Hematopoietic multipotent progenitor cell treated with erythropoietin and hydrocortisone succinate and interleukin-3 and kit ligand, for 15 days (in vitro differentiated cells): ENCODE measurements at regions not wholly inside any gene's neighbourhood (a gene's known extent, or its start where the extent isn't known, plus 50 kb on each side); places are given as distances from the start of the nearest gene placed in this dataset.

ENCODE experiments used
- DNase-seq: peaks from one replicate; pipeline ENCODE4 v3.0.0-alpha.2; 2015; ENCODE audit warnings: low spot score

DNA sequence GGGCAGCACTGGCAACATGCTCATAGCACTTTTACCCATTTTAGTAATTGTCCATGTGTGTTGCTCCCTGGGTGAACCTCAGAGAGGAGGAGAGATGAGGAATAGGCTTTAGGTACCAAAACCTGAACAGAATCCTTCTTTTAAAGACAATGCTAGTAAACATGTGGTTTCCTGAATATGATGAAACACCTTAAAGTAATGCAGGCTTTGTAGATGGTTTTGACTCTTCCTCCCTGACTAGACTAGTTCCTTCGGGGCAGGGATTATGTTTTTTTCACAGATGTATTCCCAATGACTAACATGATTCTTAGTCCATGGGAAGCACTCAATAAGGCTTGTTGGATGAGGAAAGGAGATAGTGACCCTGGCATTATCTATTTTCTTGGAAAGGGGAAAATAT is 367.6 kb upstream of the JAG1 start:
- no peak for DNase-seq

- no peak for DNase-seq
These were observed 369.2 kb upstream of the JAG1 start for GRCh38 chr20:11043001-11043400.

DNA sequence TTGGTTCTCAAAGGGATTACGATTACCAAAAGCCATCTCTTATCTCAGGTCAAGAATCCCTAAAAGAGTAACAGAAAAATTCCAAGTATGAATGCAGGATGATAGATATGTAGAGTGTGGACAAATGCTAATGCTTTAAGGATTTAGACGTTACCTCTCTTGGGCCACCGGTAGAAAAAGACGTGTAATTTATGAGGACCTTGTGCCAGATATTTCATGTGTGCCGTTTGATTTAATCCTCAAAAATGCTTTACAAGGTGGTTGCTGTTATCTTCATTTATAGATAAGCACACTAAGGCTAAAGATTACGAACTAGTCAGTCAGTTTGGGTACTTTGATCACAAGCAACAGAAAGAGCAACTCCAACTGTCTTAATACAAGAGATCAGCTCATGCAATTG is 370.8 kb upstream of the JAG1 start:
- DNase-seq: no peak

DNA sequence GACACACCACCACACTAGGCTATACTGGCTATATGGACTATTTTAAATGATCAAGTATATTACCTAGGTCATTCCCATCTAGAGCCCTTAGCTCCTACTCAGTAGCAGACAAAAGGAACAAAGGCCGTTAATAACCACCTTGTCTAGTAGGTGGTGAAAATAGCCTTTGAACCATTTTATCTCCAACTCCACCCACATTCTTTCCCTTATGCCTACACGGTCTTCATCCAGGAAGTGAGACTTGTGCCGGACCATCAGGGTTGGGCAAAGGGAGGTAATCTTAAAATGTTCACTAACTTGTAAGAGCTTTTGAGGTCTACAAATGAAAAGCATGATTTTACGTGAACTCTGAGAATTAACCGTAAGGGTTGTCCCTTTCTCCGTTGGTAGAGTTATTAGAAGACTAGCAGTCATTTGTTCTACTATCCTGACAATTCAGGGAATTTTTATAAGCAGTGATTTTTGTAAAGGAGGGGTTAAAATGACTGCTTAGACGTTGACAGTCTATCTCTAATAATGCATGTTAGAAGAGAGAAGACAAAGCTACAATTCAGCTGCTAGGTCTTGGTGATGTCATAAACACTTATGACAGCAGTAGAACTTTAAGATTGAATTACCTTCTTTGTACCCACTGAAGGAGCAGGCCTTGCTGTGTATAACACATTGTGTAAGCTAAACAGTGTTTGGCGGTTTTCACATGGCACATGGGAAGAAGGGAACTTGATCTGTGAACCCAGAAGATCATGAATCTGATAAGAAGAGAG is 371.8 kb upstream of the JAG1 start:
- no peak for DNase-seq

DNA sequence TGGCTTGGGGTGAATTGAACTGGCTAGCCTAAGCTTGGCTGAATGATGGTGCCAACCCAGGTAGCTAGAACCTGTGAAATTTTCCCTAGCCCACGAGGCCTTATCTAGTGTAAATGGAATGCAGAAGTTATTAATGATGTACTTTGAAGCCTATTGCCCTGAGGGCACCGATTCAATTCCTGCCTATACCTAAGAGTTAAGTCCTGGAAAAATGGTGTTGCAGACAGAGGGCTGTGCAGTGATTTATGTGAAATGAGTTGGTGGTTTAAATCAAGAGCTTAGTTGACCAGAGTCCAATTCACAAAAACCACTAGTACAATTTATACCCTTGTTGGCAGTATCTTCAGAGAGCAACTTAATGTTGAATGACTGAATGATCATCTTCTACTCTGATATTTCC is 373.8 kb upstream of the JAG1 start:
- no peak for DNase-seq

DNA sequence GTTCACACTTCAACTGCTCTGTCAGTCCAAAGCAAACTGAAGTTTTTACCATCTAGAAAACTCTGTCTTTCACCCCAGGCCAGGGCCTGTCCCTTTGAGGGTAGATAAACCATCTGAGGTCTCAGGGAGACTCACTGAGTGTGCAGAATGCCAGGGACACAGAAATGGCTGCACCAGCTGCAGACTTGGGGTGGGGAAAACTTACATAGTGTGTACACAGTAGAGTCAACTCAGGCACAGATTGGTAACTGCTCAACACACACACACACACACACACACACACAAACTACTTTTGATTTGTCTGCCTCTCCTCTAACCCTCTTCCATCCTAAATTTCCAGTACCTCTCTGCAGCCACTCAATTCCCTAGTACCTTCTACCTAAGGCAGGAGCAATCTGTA is 374.9 kb upstream of the JAG1 start:
- DNase-seq: no peak

DNA sequence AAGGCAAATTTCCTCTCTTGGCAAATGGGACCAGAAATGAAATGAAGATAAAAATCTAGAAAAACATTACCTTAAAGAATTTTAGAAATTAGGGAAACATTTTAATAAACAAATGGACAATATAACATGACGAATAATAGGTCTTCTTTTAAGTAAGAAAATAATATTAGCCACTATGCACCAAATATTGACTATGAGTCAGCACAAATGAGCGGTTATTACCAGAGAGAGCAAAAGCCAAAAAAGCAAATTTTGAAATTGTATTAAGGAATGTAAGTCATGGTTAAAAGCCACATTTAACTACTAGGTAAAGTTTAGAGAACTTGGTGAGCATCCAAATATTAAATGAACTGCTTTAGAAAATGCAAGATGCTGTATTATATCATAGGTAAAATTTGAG is 376.6 kb upstream of the JAG1 start:
- no peak for DNase-seq

DNA sequence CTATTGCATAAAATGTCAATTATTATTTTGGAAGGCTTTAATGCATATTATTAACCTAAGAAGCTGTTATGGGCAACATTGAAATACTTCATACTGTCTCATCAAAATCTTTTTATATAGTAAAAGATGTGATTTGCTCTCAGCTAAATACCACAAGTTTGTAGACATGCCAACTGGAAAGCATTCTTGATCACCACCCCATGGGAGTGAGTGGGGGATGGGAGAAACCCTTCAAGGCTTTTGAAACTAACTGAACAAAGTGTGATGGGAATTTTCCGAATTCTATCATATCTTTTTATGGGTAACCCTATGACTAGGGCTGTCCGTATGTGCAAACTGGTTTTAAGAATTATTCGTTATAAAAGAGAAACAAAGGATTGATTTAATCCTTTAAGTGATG is 377.3 kb upstream of the JAG1 start:
- DNase-seq: no peak

GRCh38 chr20:11053310-11053709 is 379.5 kb upstream of the JAG1 start:
- DNase-seq: no peak

- no peak for DNase-seq
These were observed 380.6 kb upstream of the JAG1 start for GRCh38 chr20:11054266-11054993.

GRCh38 chr20:11056414-11056813 is 382.6 kb upstream of the JAG1 start:
- no peak for DNase-seq

DNA sequence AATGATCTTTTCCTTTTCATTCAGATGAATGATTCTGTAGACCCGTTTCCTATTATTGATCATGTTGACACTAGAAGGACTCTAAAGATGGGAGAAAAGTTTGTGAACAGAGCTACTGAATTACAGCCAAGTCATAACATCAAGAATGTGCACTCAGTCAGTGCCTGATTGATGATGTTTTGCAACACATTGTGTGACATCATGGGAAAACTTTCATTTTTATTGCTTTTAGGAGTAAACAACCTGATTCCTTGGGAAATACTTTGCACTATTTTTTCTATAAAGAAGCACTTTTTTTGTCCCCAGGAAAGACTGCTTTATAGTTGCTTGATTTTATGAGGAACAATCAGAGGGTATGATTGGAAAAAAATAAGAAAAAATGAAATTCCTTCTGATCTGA is 383.8 kb upstream of the JAG1 start:
- no peak for DNase-seq

DNA sequence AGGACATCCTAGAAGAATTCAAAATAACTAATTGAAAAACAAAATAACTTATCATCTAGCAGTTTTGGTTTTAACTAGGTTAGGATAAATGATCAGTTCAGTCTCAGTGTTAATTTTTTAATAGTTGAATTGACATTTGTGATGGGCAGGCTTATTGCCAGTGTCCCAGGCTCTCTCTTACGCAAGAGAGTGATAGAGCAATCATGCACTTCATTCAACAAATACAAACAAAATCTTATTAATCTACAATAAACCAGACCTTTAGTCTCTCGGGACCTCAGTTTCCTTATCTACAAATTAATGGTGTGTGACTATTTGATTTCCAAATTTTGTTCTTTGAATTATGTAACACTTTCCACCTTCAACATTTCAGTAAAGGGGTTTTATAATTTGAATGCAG is 385.9 kb upstream of the JAG1 start:
- DNase-seq: no peak

DNA sequence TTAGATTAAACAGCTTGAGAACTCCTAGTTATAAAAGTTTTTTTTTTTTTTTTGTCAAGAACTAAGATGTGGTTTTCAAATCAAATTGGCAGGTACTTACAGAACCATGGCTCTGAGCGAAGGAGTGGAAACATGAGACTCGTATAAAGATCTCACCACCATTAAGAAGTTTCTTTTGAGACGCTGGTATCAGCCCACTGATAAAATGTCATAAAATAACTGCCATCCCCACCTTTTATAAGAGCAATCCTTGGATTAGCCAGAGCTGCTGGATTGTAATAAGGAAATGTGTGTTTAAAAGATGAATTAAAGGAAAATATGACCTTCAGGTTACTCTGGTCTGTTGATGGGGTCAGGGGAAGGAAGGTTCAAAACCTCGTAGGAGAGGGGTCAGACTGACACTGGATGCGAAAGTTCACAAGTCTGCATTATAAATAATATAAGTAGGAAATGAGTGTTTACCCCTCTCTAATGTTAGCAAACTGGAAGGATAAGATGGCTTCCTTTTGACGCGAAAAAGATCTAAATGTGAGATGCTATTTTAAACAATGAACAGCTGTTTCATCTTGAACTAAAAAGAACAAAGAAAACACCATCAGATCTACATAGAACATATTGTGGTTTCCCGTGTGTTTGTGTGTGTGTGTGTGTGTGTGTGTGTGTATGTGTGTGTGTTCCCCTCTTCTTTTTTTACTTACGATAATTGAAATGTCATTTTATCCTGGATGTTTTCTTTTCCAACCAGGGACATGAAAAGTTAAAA is 386.8 kb upstream of the JAG1 start:
- no peak for DNase-seq

DNA sequence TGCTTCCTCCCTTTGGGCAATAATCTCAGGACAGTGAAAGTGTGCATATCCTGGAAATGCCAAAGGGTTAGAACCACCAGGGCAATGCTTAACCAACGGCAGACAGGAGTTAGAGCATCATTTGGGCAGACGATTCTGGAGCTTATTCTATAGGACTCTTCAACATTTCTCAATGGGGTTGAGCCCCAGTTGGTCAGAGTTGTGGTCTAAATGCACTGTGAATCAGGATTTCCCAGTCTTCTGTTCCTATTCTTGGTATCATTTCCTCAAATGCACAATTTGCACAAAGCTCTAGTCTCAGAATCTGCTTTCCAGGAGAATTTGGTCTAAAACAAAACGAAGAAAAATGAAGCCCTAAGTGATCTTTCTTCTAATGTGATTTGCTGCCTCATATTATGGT is 389.6 kb upstream of the JAG1 start:
- DNase-seq: no peak

DNA sequence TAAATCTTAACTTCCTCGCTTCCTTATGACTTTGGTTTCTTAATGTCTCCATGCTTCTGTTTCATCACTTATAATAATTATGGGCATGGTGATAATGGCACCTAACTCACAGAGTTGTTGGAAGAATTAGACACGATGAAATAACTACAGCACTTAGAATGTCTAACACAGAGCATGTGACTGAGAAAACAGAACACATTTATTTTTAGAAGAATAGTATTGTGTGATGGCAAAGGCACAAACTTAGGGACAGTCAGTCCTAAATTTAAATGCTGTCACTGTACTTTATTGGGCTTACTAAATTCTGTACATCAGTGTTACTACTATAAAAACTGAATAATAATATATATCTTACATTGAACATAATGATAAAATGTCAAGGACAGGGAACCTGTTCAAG is 391.1 kb upstream of the JAG1 start:
- no peak for DNase-seq

DNA sequence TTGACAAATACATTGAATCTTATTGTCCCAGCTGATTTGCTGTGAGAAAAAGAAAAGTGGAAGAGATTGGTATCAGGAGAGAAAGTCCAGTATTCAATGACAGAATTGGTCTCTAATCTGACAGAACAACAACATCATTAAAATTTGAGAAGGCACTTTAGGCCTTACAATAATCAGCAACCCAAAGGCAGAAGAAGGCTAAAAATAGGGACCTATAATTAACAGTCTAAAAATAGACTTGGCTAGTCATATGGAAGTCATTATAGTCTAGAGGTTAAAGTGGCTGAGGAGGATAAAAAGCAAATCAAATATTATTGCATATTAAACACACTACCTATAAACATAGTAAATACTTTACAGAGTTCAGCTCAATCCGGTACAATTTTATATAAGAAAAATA is 393.6 kb upstream of the JAG1 start:
- DNase-seq: no peak

GRCh38 chr20:11072982-11073381 is 399.2 kb upstream of the JAG1 start:
- no peak for DNase-seq

- no peak for DNase-seq
These were observed 402.8 kb upstream of the JAG1 start for GRCh38 chr20:11076434-11077105.

GRCh38 chr20:11077226-11077625 is 403.4 kb upstream of the JAG1 start:
- DNase-seq: no peak

GRCh38 chr20:11080010-11080409 is 406.2 kb upstream of the JAG1 start:
- DNase-seq: no peak

DNA sequence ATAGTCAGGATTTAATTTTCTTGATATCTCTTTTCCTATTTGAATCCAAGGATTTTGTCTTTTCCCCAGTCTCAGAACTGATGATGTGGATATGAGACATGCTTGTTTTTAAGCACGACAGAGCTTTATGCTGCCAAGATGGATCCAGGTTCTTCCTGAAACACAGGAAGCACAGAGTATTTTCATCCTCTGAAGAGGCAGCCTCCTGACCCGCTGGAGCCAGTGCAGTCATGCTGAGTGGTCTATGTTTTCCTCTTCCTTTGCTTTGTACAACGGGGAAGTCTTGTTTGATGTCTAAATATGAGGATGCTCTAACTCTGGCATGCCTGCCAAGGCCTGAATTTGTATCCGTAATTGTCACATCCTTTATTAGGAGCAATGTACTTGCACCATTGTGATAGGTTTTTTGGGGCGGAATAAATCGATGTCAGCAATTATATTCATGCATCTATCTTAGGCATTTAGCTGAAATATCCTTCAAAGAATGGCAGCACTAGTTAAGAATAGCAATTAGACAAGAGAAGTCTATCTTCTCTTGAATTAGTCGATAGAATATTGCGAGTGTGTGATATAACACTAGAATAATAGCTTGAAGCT is 407.1 kb upstream of the JAG1 start:
- no peak for DNase-seq
